ENCODE measurements at regions not wholly inside any gene's neighbourhood (a gene's known extent, or its start where the extent isn't known, plus 50 kb on each side); places are given as distances from the start of the nearest gene placed in this dataset.

DNA sequence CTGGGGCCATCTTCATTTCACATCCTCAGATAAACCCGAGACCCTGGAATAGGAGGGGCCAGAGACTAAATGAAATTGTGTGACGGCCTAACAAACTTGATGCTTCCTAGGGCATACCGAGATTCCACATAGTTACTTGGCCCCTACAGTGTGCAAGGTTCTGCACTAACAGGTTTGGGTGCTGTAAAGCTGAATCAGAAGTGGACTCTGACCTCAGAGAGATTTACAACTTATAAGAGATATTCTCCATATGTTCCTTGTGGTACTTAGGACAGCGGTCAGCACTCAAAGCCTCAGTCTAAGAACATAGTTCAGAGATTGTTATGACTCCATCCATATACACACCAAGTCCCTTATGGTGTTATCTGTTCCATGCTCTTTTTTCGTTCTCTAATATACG is 55.1 kb upstream of the FHIP2A start:
- Histone ChIP-seq H3K36me3 (ENCODE audit: control insufficient read depth in 3 of 3, insufficient read depth in 3 of 3, low read length in 3 of 3) (no peaks in the 10 kb centered on the region), H3K27me3 (ENCODE audit: control insufficient read depth in 3 of 3, insufficient read depth in 3 of 3, low read length in 3 of 3) (peaks cover 2 to 11% (median 9%) of the 10 kb centered on the region in 3 donors), H3K4me3 (ENCODE audit: low read length in 3 of 3) (peak overlapping the region in 2 of 3 donors; percentile 36 to 61), H3K9me3 (ENCODE audit: control insufficient read depth in 3 of 3, low read length in 3 of 3) (no peaks in the 10 kb centered on the region), H3K27ac (ENCODE audit: low read depth, low read length) (no peak overlapping the region), H3K9ac (ENCODE audit: low read depth in 1 of 3, low read length in 3 of 3) (peak overlapping the region in 1 of 3 donors; percentile 63), H3K4me1 (ENCODE audit: control insufficient read depth in 3 of 3, insufficient read depth in 3 of 3, low read length in 3 of 3) (peaks cover 0 to 5% (median 4%) of the 10 kb centered on the region in 3 donors)

DNA sequence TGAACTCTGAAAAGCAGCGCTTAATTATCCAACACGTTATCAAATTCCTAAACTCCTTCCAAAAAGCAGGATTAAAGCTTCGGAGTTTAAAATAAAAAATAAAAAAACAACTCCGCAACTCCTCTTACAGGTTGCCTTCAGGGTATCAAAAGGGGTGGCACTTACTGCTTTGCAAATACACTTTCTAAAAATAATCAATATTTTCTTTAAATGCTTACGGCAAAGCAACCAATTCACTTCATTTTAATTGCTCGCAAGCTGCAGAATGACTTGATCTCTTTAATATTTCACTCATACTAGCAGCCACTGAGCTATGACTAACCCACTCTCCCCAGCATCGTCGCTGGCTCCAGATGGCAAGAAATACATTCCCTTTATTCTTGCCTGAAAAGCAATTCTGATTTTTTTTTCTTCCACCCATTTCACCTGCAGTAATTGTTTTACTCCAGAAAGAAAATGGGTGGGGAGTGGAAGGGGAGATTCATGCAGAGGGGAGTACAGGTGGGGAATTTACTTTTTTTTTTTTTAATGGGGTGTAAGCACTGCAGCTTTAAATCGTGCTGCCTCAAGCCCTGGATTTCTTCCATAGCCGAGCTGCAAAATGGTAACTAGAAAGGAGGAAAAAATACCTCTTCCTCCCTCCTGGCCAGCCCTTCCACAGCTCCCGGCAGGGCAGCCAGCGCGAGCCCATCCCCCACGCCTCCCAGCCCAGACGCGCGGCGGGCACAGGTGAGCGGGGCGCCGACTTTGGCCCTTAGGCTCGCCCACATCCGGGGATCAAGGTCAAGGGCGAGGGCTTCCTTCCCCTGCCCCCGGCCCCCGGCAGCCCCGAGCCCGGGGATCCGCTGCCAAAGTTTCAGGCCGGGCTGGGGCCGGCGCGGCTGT is 54.2 kb upstream of the FHIP2A start:
- Histone ChIP-seq H3K4me1 (ENCODE audit: control insufficient read depth in 3 of 3, insufficient read depth in 3 of 3, low read length in 3 of 3) (peaks cover 0 to 5% (median 4%) of the 10 kb centered on the region in 3 donors), H3K4me3 (ENCODE audit: low read length in 3 of 3) (peak overlapping the region; percentile 60 to 74 (median 61)), H3K27ac (ENCODE audit: low read depth, low read length) (no peak overlapping the region), H3K27me3 (ENCODE audit: control insufficient read depth in 3 of 3, insufficient read depth in 3 of 3, low read length in 3 of 3) (peaks cover 2 to 11% (median 9%) of the 10 kb centered on the region in 3 donors), H3K36me3 (ENCODE audit: control insufficient read depth in 3 of 3, insufficient read depth in 3 of 3, low read length in 3 of 3) (no peaks in the 10 kb centered on the region), H3K9me3 (ENCODE audit: control insufficient read depth in 3 of 3, low read length in 3 of 3) (no peaks in the 10 kb centered on the region), H3K9ac (ENCODE audit: low read depth in 1 of 3, low read length in 3 of 3) (peak overlapping the region; percentile 11 to 63 (median 59))

DNA sequence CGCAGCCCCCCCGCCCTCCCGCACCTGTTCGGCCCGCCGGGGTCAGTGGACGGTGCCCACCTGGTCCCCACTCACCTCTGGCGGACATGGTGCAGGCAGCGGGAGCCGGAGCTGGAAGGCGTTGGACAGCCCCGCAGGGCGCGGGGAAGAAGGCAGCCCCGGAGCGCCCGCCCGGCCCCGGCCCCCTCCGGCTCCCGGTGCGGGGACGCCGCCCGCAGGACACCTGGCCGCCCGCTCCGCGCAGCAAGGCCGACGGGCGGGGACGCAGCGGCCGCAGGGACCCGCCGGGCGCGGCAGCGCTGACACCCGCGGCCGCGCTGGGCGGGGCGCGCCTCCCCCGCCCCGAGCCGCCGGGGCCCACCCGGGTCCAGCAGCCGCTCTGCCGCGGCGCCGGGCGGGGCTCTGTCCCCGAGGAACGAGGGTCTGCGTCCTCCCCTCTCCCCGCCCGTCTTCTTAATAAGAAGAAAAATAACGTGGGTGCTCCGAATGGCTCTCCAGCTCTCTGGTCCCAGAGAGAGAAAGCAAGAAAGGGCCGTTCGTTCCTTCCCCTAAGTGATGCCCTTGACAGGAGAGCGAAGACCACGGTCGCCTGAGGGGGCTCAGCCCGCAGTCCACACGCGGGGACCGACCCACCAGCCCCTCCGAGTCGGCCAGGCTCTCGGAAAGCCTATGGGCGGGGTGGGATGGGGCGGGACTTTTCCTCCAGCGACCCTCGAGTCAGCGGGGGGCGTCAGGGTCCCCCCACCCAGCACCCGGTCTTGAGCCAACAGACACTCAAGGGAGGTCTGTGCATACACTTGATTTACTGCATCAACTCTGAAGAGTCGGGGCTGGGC is 53.4 kb upstream of the FHIP2A start:
- H3K27me3 ChIP-seq (ENCODE audit: control insufficient read depth in 3 of 3, insufficient read depth in 3 of 3, low read length in 3 of 3): peaks cover 2 to 11% (median 9%) of the 10 kb centered on the region in 3 donors
- H3K36me3 ChIP-seq (ENCODE audit: control insufficient read depth in 3 of 3, insufficient read depth in 3 of 3, low read length in 3 of 3): no peaks in the 10 kb centered on the region
- H3K9ac ChIP-seq (ENCODE audit: low read depth in 1 of 3, low read length in 3 of 3): peak overlapping the region in 2 of 3 donors; percentile 11 to 68
- H3K4me1 ChIP-seq (ENCODE audit: control insufficient read depth in 3 of 3, insufficient read depth in 3 of 3, low read length in 3 of 3): peaks cover 0 to 5% (median 4%) of the 10 kb centered on the region in 3 donors
- H3K9me3 ChIP-seq (ENCODE audit: control insufficient read depth in 3 of 3, low read length in 3 of 3): no peaks in the 10 kb centered on the region
- no peak overlapping the region for H3K27ac ChIP-seq (ENCODE audit: low read depth, low read length)
- H3K4me3 ChIP-seq (ENCODE audit: low read length in 3 of 3): peak overlapping the region; percentile 60 to 74 (median 61)

DNA sequence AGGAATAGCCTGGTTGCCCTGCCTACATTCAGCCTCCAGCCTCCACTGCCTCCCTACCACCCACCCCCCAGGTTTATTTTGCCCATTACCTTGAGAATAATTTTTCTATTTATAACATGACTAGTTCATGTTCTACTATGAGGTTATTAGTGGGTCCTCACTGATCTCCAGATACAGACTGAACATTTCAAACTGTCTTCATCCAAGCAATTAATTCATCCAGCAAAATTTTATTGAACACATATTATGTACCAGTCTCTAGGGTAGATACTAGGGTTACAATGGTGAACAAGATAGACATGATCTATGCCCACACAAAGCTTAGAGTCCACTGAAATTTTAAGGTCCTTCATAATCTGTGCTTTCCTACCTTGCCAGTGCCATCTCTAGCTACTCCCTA is 51.6 kb upstream of the FHIP2A start:
- Histone ChIP-seq H3K36me3 (ENCODE audit: control insufficient read depth in 3 of 3, insufficient read depth in 3 of 3, low read length in 3 of 3) (no peaks in the 10 kb centered on the region), H3K9me3 (ENCODE audit: control insufficient read depth in 3 of 3, low read length in 3 of 3) (no peaks in the 10 kb centered on the region), H3K4me3 (ENCODE audit: low read length in 3 of 3) (no peak overlapping the region), H3K4me1 (ENCODE audit: control insufficient read depth in 3 of 3, insufficient read depth in 3 of 3, low read length in 3 of 3) (peaks cover 0 to 5% (median 4%) of the 10 kb centered on the region in 3 donors), H3K27ac (ENCODE audit: low read depth, low read length) (no peak overlapping the region), H3K9ac (ENCODE audit: low read depth in 1 of 3, low read length in 3 of 3) (no peak overlapping the region), H3K27me3 (ENCODE audit: control insufficient read depth in 3 of 3, insufficient read depth in 3 of 3, low read length in 3 of 3) (peaks cover 2 to 9% (median 8%) of the 10 kb centered on the region in 3 donors)

DNA sequence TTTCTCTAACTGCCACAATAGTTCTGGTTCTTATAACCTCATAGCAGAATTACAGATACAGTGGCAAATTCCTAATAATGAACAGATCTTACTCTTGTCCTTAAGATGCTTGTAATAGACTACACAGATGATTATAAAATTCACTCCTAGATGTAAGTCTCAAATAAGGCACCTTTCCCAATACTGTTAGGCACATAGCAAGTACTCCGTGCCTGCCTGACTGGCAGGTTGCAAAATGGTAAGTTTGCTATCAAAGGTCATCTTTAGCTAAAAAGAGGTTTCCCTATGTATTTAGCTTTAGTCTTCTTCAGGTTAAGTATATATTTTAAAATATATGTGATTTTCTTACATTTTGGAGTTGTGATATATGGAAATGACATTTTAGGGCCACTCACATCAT is 50.4 kb upstream of the FHIP2A start:
- peaks cover 2 to 9% (median 7%) of the 10 kb centered on the region in 3 donors for H3K27me3 ChIP-seq (ENCODE audit: control insufficient read depth in 3 of 3, insufficient read depth in 3 of 3, low read length in 3 of 3)
- H3K4me3 ChIP-seq (ENCODE audit: low read length in 3 of 3): no peak overlapping the region
- H3K27ac ChIP-seq (ENCODE audit: low read depth, low read length): no peak overlapping the region
- no peak overlapping the region for H3K9ac ChIP-seq (ENCODE audit: low read depth in 1 of 3, low read length in 3 of 3)
- H3K36me3 ChIP-seq (ENCODE audit: control insufficient read depth in 3 of 3, insufficient read depth in 3 of 3, low read length in 3 of 3): no peaks in the 10 kb centered on the region
- no peaks in the 10 kb centered on the region for H3K9me3 ChIP-seq (ENCODE audit: control insufficient read depth in 3 of 3, low read length in 3 of 3)
- H3K4me1 ChIP-seq (ENCODE audit: control insufficient read depth in 3 of 3, insufficient read depth in 3 of 3, low read length in 3 of 3): peaks cover 0 to 5% (median 4%) of the 10 kb centered on the region in 3 donors

DNA sequence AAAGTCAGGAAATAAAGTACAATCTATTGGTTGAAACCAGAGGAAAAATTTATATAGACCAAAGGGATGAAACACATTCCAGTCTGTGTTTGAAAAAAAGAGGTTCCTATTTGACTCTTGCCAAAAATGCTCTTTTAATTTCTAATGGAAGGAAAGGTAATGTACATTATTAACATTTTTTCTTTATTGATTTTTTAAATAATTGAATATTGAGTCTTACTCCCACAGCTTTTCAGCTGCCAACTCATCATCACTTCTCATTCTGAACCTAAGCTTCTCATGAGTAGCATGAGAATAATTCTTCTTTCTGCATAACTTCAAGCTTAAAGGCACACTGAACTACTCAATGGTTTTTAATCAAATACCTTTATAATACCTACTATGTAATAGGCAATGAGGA is 49.8 kb upstream of the FHIP2A start:
- no peak overlapping the region for H3K27ac ChIP-seq (ENCODE audit: low read depth, low read length)
- no peaks in the 10 kb centered on the region for H3K36me3 ChIP-seq (ENCODE audit: control insufficient read depth in 3 of 3, insufficient read depth in 3 of 3, low read length in 3 of 3)
- H3K9ac ChIP-seq (ENCODE audit: low read depth in 1 of 3, low read length in 3 of 3): no peak overlapping the region
- no peaks in the 10 kb centered on the region for H3K9me3 ChIP-seq (ENCODE audit: control insufficient read depth in 3 of 3, low read length in 3 of 3)
- peaks cover 0 to 5% (median 2%) of the 10 kb centered on the region in 3 donors for H3K27me3 ChIP-seq (ENCODE audit: control insufficient read depth in 3 of 3, insufficient read depth in 3 of 3, low read length in 3 of 3)
- H3K4me1 ChIP-seq (ENCODE audit: control insufficient read depth in 3 of 3, insufficient read depth in 3 of 3, low read length in 3 of 3): peaks cover 0 to 5% (median 4%) of the 10 kb centered on the region in 3 donors
- H3K4me3 ChIP-seq (ENCODE audit: low read length in 3 of 3): no peak overlapping the region

All from skeletal muscle tissue (tissue), 3 donors.